Tibial nerve (tissue), 4 donors: ENCODE measurements at regions not wholly inside any gene's neighbourhood (a gene's known extent, or its start where the extent isn't known, plus 50 kb on each side); places are given as distances from the start of the nearest gene placed in this dataset.
A peak's percentile ranks its signal among the peaks of the same experiment; 100 is the strongest.
"Not testable (repeated sequence)": the region's sequence is repeated elsewhere in the genome, so short reads cannot be mapped to it uniquely, and the experiment has no call there.

Source experiments
- DNase-seq, 2 donors: peaks; one replicate each; pipeline ENCODE4 v3.0.0-alpha.2; 2019; ENCODE audit warnings: low spot score in 2 of 2
- H3K27ac ChIP-seq, 4 donors: fragments of 200-600 bp; sonication (generic) in 3 of 4; one replicate each; pipeline ENCODE4 v1.5.1; 2017 to 2019; ENCODE audit warnings: mild to moderate bottlenecking in 1 of 4
- H3K27me3 ChIP-seq, 2 donors: fragments of 200-600 bp; sonication (generic) in 1 of 2; one replicate each; pipeline versions ENCODE4 v1.5.1 to v1.6.0; 2017 to 2019
- H3K36me3 ChIP-seq, 3 donors: fragments of 200-600 bp; sonication (generic); one replicate each; pipeline ENCODE4 v1.5.1; 2018 to 2019
- H3K4me1 ChIP-seq, 4 donors: fragments of 200-600 bp; sonication (generic) in 3 of 4; one replicate each; pipeline ENCODE4 v1.5.1; 2017 to 2019
- H3K4me3 ChIP-seq, 4 donors: fragments of 200-600 bp; sonication (generic) in 3 of 4; one replicate each; pipeline ENCODE4 v1.5.1; 2017 to 2019; ENCODE audit warnings: mild to moderate bottlenecking in 1 of 4, moderate library complexity in 1 of 4
- H3K9me3 ChIP-seq, 4 donors: fragments of 200-600 bp; sonication (generic) in 3 of 4; one replicate each; pipeline ENCODE4 v1.5.1; 2017 to 2019
- CTCF ChIP-seq, 5 experiments: fragments of 200-600 bp in 3 of 5; fragments of 450-650 bp in 2 of 5; sonication (generic) in 3 of 5; IDR thresholded peaks; one replicate each; pipeline ENCODE4 v1.5.1; 2016 to 2019; ENCODE audit warnings: antibody characterized with exemption in 5 of 5, mild to moderate bottlenecking in 3 of 5, moderate library complexity in 2 of 5
- EP300 ChIP-seq, 2 donors: sonication (generic); formaldehyde crosslinking; IDR thresholded peaks; one replicate each; pipeline ENCODE4 v1.6.1; 2017; ENCODE audit warnings: antibody characterized with exemption in 2 of 2, mild to moderate bottlenecking in 1 of 2
- POLR2A ChIP-seq, 2 donors: fragments of 450-650 bp; IDR thresholded peaks; one replicate each; pipeline ENCODE4 v1.6.1; 2017; ENCODE audit warnings: antibody characterized with exemption in 2 of 2, mild to moderate bottlenecking in 2 of 2, moderate library complexity in 2 of 2
- WGBS, 2 donors: methylation state at CpG; one replicate each; pipeline ENCODE4 v1.1.5; 2018; 5-methylcytosine and 5-hydroxymethylcytosine counted together

- no peak for DNase-seq
- Histone ChIP-seq H3K4me1 (peaks cover 0 to 5% (median 0%) of the 10 kb centered on the region in 4 donors), H3K9me3 (no peaks in the 10 kb centered on the region), H3K27me3 (no peaks in the 10 kb centered on the region), H3K36me3 (no peaks in the 10 kb centered on the region), H3K4me3 (no peak overlapping the region), H3K27ac (no peak overlapping the region)
- TF ChIP-seq EP300 (IDR thresholded peaks at IDR 0.05) (no peak), CTCF (IDR thresholded peaks at IDR 0.05) (no peak), POLR2A (IDR thresholded peaks at IDR 0.05) (no peak)
- WGBS, 2 donors = 63 to 65% methylated on average over 5 of the region's 5 CpGs
Measured at GRCh38 chr6:12536416-12536815, 180.2 kb upstream of the PHACTR1 start.

- H3K36me3 ChIP-seq = no peaks in the 10 kb centered on the region
- WGBS, 2 donors = 16 to 26% methylated on average over 5 of the region's 5 CpGs
- TF ChIP-seq POLR2A (IDR thresholded peaks at IDR 0.05) (no peak), CTCF (IDR thresholded peaks at IDR 0.05) (no peak), EP300 (IDR thresholded peaks at IDR 0.05) (no peak)
Measured at GRCh38 chr6:12537389-12537788, 179.2 kb upstream of the PHACTR1 start.

GRCh38 chr6:12538881-12539357 lies 177.6 kb upstream of the PHACTR1 start:
- WGBS, 2 donors = 31 to 35% methylated on average over 8 to 9 of the region's 9 CpGs
- no peak for TF ChIP-seq POLR2A (IDR thresholded peaks at IDR 0.05)
- no peak for TF ChIP-seq CTCF (IDR thresholded peaks at IDR 0.05)
- TF ChIP-seq EP300 (IDR thresholded peaks at IDR 0.05) = peak in 1 of 2 donors; percentile 81
- Histone ChIP-seq H3K9me3 (no peaks in the 10 kb centered on the region), H3K4me3 (no peak overlapping the region), H3K4me1 (peaks cover 0 to 5% (median 0%) of the 10 kb centered on the region in 4 donors), H3K36me3 (no peaks in the 10 kb centered on the region), H3K27me3 (no peaks in the 10 kb centered on the region), H3K27ac (peak overlapping the region in 2 of 4 donors; percentile 67 to 81)
- DNase-seq = peak; percentile 43 to 46

More at GRCh38 chr6:12537389-12537788, 179.2 kb upstream of the PHACTR1 start:
- H3K27ac ChIP-seq = peak overlapping the region in 1 of 4 donors; percentile 81
- no peak for DNase-seq
- H3K4me1 ChIP-seq = peaks cover 0 to 5% (median 0%) of the 10 kb centered on the region in 4 donors
- no peaks in the 10 kb centered on the region for H3K9me3 ChIP-seq
- no peak overlapping the region for H3K4me3 ChIP-seq
- no peaks in the 10 kb centered on the region for H3K27me3 ChIP-seq

- not testable (repeated sequence) for DNase-seq, H3K4me3 ChIP-seq
- WGBS, 2 donors = 93 to 95% methylated on average over 4 of the region's 4 CpGs
Measured at GRCh38 chr6:12542319-12543115, 174.1 kb upstream of the PHACTR1 start.

GRCh38 chr6:12543953-12544352 lies 172.6 kb upstream of the PHACTR1 start:
- Histone ChIP-seq H3K4me3 (no peak overlapping the region), H3K4me1 (peaks cover 0 to 13% (median 0%) of the 10 kb centered on the region in 4 donors), H3K27ac (no peak overlapping the region), H3K27me3 (no peaks in the 10 kb centered on the region), H3K9me3 (no peaks in the 10 kb centered on the region), H3K36me3 (no peaks in the 10 kb centered on the region)
- TF ChIP-seq POLR2A (IDR thresholded peaks at IDR 0.05) = no peak
- TF ChIP-seq EP300 (IDR thresholded peaks at IDR 0.05) = no peak
- no peak for TF ChIP-seq CTCF (IDR thresholded peaks at IDR 0.05)
- WGBS, 2 donors = 60 to 64% methylated on average over 5 of the region's 5 CpGs
- DNase-seq = no peak

More at GRCh38 chr6:12542319-12543115, 174.1 kb upstream of the PHACTR1 start:
- not testable (repeated sequence) for H3K27ac ChIP-seq, H3K4me1 ChIP-seq, H3K36me3 ChIP-seq, H3K9me3 ChIP-seq, H3K27me3 ChIP-seq
